Mesendoderm (in vitro differentiated cells): ENCODE measurements at regions not wholly inside any gene's neighbourhood (a gene's known extent, or its start where the extent isn't known, plus 50 kb on each side); places are given as distances from the start of the nearest gene placed in this dataset.

Experiments used
- DNase-seq: peaks from one replicate; pipeline ENCODE4 v3.0.0; 2013
- H2AK5ac ChIP-seq: 2 replicates; pipeline ENCODE4 v1.6.1; 2013; ENCODE audit warnings: low read length, inconsistent platforms
- H2BK120ac ChIP-seq: 2 replicates; pipeline ENCODE4 v1.6.1; 2013; ENCODE audit warnings: low read depth, mild to moderate bottlenecking, low read length, moderate library complexity, mixed read lengths
- H2BK15ac ChIP-seq: replicated peaks from 2 replicates; pipeline ENCODE4 v1.6.1; 2013; ENCODE audit warnings: low read depth, mild to moderate bottlenecking, moderate library complexity
- H2BK5ac ChIP-seq: 2 replicates; pipeline ENCODE4 v1.6.1; 2013; ENCODE audit warnings: low read length, inconsistent platforms
- H3K18ac ChIP-seq: 2 replicates; pipeline ENCODE4 v1.6.1; 2013; ENCODE audit warnings: mild to moderate bottlenecking, low read length, mixed read lengths
- H3K23ac ChIP-seq: one replicate; pipeline ENCODE4 v1.6.1; 2013; ENCODE audit warnings: low read length
- H3K27ac ChIP-seq: 2 replicates; pipeline ENCODE4 v1.5.1; 2013; ENCODE audit warnings: low read depth, mild to moderate bottlenecking, inconsistent platforms, low read length, moderate library complexity
- H3K27me3 ChIP-seq: 2 replicates; pipeline ENCODE4 v1.6.1; 2013; ENCODE audit warnings: low read length, control low read depth, mild to moderate bottlenecking, inconsistent platforms; ENCODE audit not compliant: insufficient read depth, poor library complexity
- H3K36me3 ChIP-seq: 2 replicates; pipeline ENCODE4 v1.6.1; 2013; ENCODE audit warnings: low read length, inconsistent platforms; ENCODE audit not compliant: control insufficient read depth, insufficient read depth
- H3K4ac ChIP-seq: one replicate; pipeline ENCODE4 v1.6.1; 2013; ENCODE audit warnings: low read depth, mild to moderate bottlenecking, low read length, moderate library complexity
- H3K4me1 ChIP-seq: 2 replicates; pipeline ENCODE4 v1.6.1; 2013; ENCODE audit warnings: low read depth, low read length, inconsistent platforms; ENCODE audit not compliant: control insufficient read depth
- H3K4me2 ChIP-seq: 2 replicates; pipeline ENCODE4 v1.6.1; 2013; ENCODE audit warnings: low read length
- H3K4me3 ChIP-seq: 2 replicates; pipeline ENCODE4 v1.5.1; 2013; ENCODE audit warnings: mild to moderate bottlenecking, low read length
- H3K56ac ChIP-seq: one replicate; pipeline ENCODE4 v1.6.1; 2013; ENCODE audit warnings: low read length
- H3K79me1 ChIP-seq: 2 replicates; pipeline ENCODE4 v1.6.1; 2013; ENCODE audit warnings: low read length, inconsistent platforms
- H3K79me2 ChIP-seq: 2 replicates; pipeline ENCODE4 v1.6.1; 2013; ENCODE audit warnings: mild to moderate bottlenecking, low read length; ENCODE audit not compliant: control insufficient read depth, insufficient read depth
- H3K9ac ChIP-seq: 2 replicates; pipeline ENCODE4 v1.6.1; 2013; ENCODE audit warnings: low read length, inconsistent platforms
- H4K5ac ChIP-seq: one replicate; pipeline ENCODE4 v1.6.1; 2013; ENCODE audit warnings: low read length
- H4K8ac ChIP-seq: one replicate; pipeline ENCODE4 v1.6.1; 2013; ENCODE audit warnings: low read depth, mild to moderate bottlenecking, control low read depth, low read length, moderate library complexity
- WGBS: extraction: QIAGEN DNeasy Blood & Tissue Kit; methylation state at CpG from one replicate; pipeline ENCODE4 v1.1.7; 2013; ENCODE audit warnings: low lambda C conversion rate, missing lambda C conversion rate; ENCODE audit not compliant: insufficient coverage; ENCODE audit errors: extremely low coverage; 5-methylcytosine and 5-hydroxymethylcytosine counted together

DNA sequence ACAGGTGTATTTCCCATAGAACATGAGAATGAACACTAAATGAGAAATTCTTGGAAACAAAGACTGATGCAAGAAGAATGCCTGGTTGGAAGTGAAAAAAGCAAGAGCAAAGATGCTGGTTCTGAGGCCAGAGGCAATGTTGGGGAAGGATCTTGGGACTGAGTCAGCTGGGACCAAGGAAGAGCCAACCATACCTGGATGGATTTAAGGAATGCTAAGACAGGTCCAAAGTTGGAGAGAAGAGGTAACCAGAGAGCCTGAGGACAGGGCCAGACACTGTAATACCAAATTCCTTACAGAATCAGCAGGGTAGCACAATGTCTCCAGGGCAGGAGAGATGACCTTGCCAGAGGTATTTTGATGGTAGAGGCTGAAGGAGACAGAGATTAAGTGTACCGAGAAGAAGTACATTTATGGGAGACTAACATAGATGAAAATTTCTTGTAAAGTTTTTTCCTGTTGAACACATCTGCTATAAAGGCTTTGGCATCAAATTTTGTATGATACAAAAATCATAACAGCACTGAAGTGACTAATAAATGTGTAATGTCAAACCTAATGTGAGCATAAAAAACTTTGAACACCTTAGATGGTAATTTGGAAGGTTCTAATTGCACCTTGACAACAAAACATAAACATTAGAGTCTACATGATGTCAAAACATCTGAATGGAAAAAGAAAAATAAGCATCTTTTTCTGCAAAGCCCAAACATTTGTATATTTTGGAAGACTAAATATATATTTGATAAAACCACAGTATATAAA is 221.7 kb upstream of the MARCKS start:
- H3K18ac ChIP-seq, result no peak overlapping the region
- H3K79me2 ChIP-seq, result no peaks in the 10 kb centered on the region
- H3K4me2 ChIP-seq, result no peak overlapping the region
- no peak overlapping the region for H3K23ac ChIP-seq
- no CpG with 5 or more reads among the region's 1 CpG for WGBS
- H2BK5ac ChIP-seq, result no peak overlapping the region
- no peaks in the 10 kb centered on the region for H3K27me3 ChIP-seq
- H3K4me1 ChIP-seq, result no peaks in the 10 kb centered on the region
- no peak overlapping the region for H3K27ac ChIP-seq
- DNase-seq, result no peak
- no peak overlapping the region for H2BK15ac ChIP-seq
- H3K79me1 ChIP-seq, result no peaks in the 10 kb centered on the region
- no peak overlapping the region for H4K5ac ChIP-seq
- H2AK5ac ChIP-seq, result no peak overlapping the region
- H4K8ac ChIP-seq, result no peak overlapping the region
- no peak overlapping the region for H3K4ac ChIP-seq
- H3K9ac ChIP-seq, result no peak overlapping the region
- no peak overlapping the region for H3K56ac ChIP-seq
- H3K36me3 ChIP-seq, result no peaks in the 10 kb centered on the region
- no peak overlapping the region for H2BK120ac ChIP-seq
- no peak overlapping the region for H3K4me3 ChIP-seq

DNA sequence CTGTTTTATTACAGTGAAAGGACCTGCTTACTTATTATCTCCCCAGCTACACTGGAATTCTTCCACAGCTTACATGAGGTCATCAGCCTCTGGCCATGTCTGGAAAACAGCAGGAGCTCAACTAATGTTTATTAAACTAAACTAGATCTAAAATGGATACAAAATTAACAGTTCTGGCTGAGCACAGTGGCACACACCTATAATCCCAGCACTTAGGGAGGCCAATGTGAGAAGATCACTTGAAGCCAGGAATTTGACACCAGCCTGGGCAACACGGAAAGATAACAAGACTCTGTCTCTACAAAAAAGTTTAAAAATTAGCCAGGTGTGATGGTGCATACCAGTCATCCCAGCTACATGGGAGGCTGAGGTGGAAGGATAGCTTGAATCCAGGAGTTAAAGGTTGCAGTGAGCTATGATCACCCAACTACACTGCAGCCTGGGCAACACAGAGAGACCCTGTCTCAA is 220.8 kb upstream of the MARCKS start:
- Histone ChIP-seq H3K9ac (no peak overlapping the region), H3K36me3 (no peaks in the 10 kb centered on the region), H3K23ac (no peak overlapping the region), H3K79me2 (no peaks in the 10 kb centered on the region), H3K27me3 (no peaks in the 10 kb centered on the region), H3K27ac (no peak overlapping the region), H4K8ac (no peak overlapping the region), H3K4me1 (no peaks in the 10 kb centered on the region), H2AK5ac (no peak overlapping the region), H4K5ac (no peak overlapping the region), H2BK5ac (no peak overlapping the region), H3K4me2 (no peak overlapping the region), H3K18ac (no peak overlapping the region), H3K56ac (no peak overlapping the region), H2BK15ac (no peak overlapping the region), H3K79me1 (no peaks in the 10 kb centered on the region), H3K4me3 (no peak overlapping the region), H2BK120ac (no peak overlapping the region), H3K4ac (no peak overlapping the region)
- no CpG with 5 or more reads among the region's 1 CpG for WGBS
- DNase-seq, result peak; percentile 73

DNA sequence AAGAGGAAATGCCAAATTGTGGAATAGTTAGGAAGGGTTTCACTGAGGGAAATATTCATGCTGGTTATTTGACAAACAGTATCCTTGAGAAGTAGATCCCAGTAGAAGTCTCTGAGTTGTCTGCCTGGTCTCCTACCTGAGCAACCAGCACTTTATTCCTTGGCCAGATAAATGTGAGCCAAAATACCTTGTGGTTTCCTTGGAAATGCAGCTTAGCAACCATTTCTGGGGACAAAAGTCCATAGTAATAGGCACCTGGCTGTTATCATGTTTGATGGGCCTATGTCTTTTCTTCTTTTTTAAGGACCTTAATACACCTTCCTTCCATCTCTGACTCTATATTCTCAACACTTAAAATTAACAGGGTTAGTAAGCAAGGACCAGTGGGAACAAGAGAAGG is 217.1 kb upstream of the MARCKS start:
- Histone ChIP-seq H2BK120ac (no peak overlapping the region), H3K4me3 (no peak overlapping the region), H3K23ac (no peak overlapping the region), H3K4me1 (no peaks in the 10 kb centered on the region), H3K79me2 (no peaks in the 10 kb centered on the region), H2AK5ac (no peak overlapping the region), H4K8ac (no peak overlapping the region), H3K79me1 (no peaks in the 10 kb centered on the region), H2BK15ac (no peak overlapping the region), H3K56ac (no peak overlapping the region), H3K27ac (no peak overlapping the region), H3K18ac (no peak overlapping the region), H3K4ac (no peak overlapping the region), H3K27me3 (no peaks in the 10 kb centered on the region), H3K36me3 (no peaks in the 10 kb centered on the region), H4K5ac (no peak overlapping the region), H2BK5ac (no peak overlapping the region), H3K9ac (no peak overlapping the region), H3K4me2 (no peak overlapping the region)
- no peak for DNase-seq

- Histone ChIP-seq H3K23ac (no peak overlapping the region), H3K9ac (no peak overlapping the region), H4K8ac (no peak overlapping the region), H3K79me1 (no peaks in the 10 kb centered on the region), H3K36me3 (no peaks in the 10 kb centered on the region), H3K27ac (no peak overlapping the region), H3K4me2 (no peak overlapping the region), H3K4me1 (no peaks in the 10 kb centered on the region), H2BK5ac (no peak overlapping the region), H4K5ac (no peak overlapping the region), H3K4ac (no peak overlapping the region), H2AK5ac (no peak overlapping the region), H3K18ac (no peak overlapping the region), H3K56ac (no peak overlapping the region), H3K79me2 (no peaks in the 10 kb centered on the region), H3K27me3 (no peaks in the 10 kb centered on the region), H2BK120ac (no peak overlapping the region), H2BK15ac (no peak overlapping the region), H3K4me3 (no peak overlapping the region)
- no peak for DNase-seq
- no CpG with 5 or more reads among the region's 7 CpGs for WGBS
Measured at GRCh38 chr6:113642001-113642713, 215.0 kb upstream of the MARCKS start.

DNA sequence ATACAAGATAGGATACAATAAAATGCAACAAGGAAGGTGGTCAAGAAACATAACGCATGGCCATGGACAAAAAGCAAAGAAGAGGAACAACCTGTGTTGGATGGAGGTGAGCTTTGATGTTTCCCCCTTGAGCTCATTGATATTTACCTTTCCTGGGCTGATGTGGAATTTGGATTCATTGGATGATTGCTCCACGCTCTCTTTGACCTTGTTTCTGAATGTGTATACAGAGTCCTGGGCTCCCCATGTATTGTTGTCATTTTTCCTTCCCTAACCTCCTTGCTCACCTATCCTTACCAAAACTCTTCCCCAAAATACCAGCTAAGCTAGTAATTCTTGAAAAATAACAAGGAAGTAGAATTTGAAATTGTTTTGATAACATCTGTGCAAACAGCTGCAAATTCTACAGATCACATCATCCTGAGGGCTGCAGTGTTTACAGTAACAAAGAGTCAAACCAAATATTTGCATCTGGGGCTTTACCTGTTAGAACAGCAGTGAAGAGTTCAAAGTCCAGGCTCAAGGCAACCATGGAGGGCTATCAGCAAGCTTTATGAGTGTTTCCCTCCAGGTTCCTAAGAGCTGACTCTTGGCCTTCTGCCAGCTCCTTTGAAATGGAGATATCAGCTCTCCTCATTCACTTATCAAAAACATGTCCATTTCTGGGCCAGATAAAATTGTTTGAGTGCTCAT is 214.3 kb upstream of the MARCKS start:
- Histone ChIP-seq H2BK15ac (no peak overlapping the region), H4K5ac (no peak overlapping the region), H2BK120ac (no peak overlapping the region), H3K4ac (peak overlapping the region; percentile 65), H3K79me1 (no peaks in the 10 kb centered on the region), H3K27me3 (no peaks in the 10 kb centered on the region), H3K27ac (no peak overlapping the region), H4K8ac (no peak overlapping the region), H3K4me1 (no peaks in the 10 kb centered on the region), H2BK5ac (no peak overlapping the region), H3K9ac (no peak overlapping the region), H3K79me2 (no peaks in the 10 kb centered on the region), H3K4me2 (no peak overlapping the region), H3K18ac (no peak overlapping the region), H3K23ac (no peak overlapping the region), H3K36me3 (no peaks in the 10 kb centered on the region), H3K56ac (no peak overlapping the region), H3K4me3 (no peak overlapping the region), H2AK5ac (no peak overlapping the region)
- no peak for DNase-seq
- WGBS, result no CpG with 5 or more reads among the region's 2 CpGs
